Fibroblast of lung (primary cell): ENCODE measurements at regions not wholly inside any gene's neighbourhood (a gene's known extent, or its start where the extent isn't known, plus 50 kb on each side); places are given as distances from the start of the nearest gene placed in this dataset.

ENCODE experiments used
- CTCF ChIP-seq, 2 donors: IDR thresholded peaks in 1 of 2; conservative IDR thresholded peaks in 1 of 2; 1 replicate in 1 of 2; 2 replicates in 1 of 2; pipeline ENCODE4 v1.5.1; 2011 to 2012; ENCODE audit warnings: low read length in 2 of 2, control low read depth in 1 of 2, inconsistent platforms in 1 of 2, low read depth in 1 of 2, mild to moderate bottlenecking in 1 of 2
- EZH2 ChIP-seq: IDR thresholded peaks from 2 replicates; pipeline ENCODE4 v1.5.1; 2012; ENCODE audit warnings: low read length, control low read depth, mild to moderate bottlenecking; ENCODE audit errors: missing control alignments

- no peak for TF ChIP-seq CTCF (conservative IDR thresholded peaks at IDR 0.05 in 1 of 2, IDR thresholded peaks at IDR 0.05 in 1 of 2; ENCODE audit: low read depth in 1 of 2, low read length in 2 of 2)
- no peak for TF ChIP-seq EZH2
These were observed 1834.1 kb upstream of the PIK3C3 start for GRCh38 chr18:40120796-40121391.
